H9 (cell line): ENCODE measurements at regions not wholly inside any gene's neighbourhood (a gene's known extent, or its start where the extent isn't known, plus 50 kb on each side); places are given as distances from the start of the nearest gene placed in this dataset.

ENCODE experiments used
- DNase-seq: peaks from one replicate; pipeline ENCODE4 v3.0.0-alpha.2; 2017
- H2AFZ ChIP-seq: one replicate; pipeline ENCODE4 v1.6.1; 2013; ENCODE audit warnings: mild to moderate bottlenecking, low read length, control low read depth, moderate library complexity
- H2AK5ac ChIP-seq: 2 replicates; pipeline ENCODE4 v1.6.1; 2013; ENCODE audit warnings: low read length, control low read depth, mixed read lengths; ENCODE audit not compliant: insufficient read length
- H2BK120ac ChIP-seq: one replicate; pipeline ENCODE4 v1.6.1; 2013; ENCODE audit warnings: low read depth, mild to moderate bottlenecking, low read length, control low read depth, inconsistent platforms; ENCODE audit not compliant: poor library complexity, severe bottlenecking
- H2BK12ac ChIP-seq: 2 replicates; pipeline ENCODE4 v1.6.1; 2013; ENCODE audit warnings: low read length, control low read depth, mixed read lengths, low read depth; ENCODE audit not compliant: insufficient read length
- H2BK15ac ChIP-seq: 2 replicates; pipeline ENCODE4 v1.6.1; 2013; ENCODE audit warnings: low read depth, low read length, control low read depth
- H2BK20ac ChIP-seq: one replicate; pipeline ENCODE4 v1.6.1; 2013; ENCODE audit warnings: low read depth, mild to moderate bottlenecking, low read length, control low read depth, inconsistent platforms; ENCODE audit not compliant: poor library complexity, severe bottlenecking
- H2BK5ac ChIP-seq: 2 replicates; pipeline ENCODE4 v1.6.1; 2013; ENCODE audit warnings: low read length, control low read depth, mixed read lengths; ENCODE audit not compliant: insufficient read length
- H3K14ac ChIP-seq: 2 replicates; pipeline ENCODE4 v1.6.1; 2013; ENCODE audit warnings: low read length, control low read depth; ENCODE audit not compliant: insufficient read depth
- H3K18ac ChIP-seq: 2 replicates; pipeline ENCODE4 v1.6.1; 2013; ENCODE audit warnings: low read depth, mild to moderate bottlenecking, mixed read lengths, low read length, control low read depth; ENCODE audit not compliant: insufficient read length
- H3K23ac ChIP-seq: 2 replicates; pipeline ENCODE4 v1.6.1; 2013; ENCODE audit warnings: low read length, control low read depth, mixed read lengths, low read depth; ENCODE audit not compliant: insufficient read length
- H3K23me2 ChIP-seq: 2 replicates; pipeline ENCODE4 v1.6.1; 2013; ENCODE audit warnings: low read depth, mild to moderate bottlenecking, mixed read lengths, low read length, control low read depth; ENCODE audit not compliant: insufficient read length, poor library complexity, severe bottlenecking
- H3K27ac ChIP-seq: 2 replicates; pipeline ENCODE4 v1.5.1; 2013; ENCODE audit warnings: low read length, control low read depth, mixed read lengths, low read depth; ENCODE audit not compliant: insufficient read length
- H3K27me3 ChIP-seq: 2 replicates; pipeline ENCODE4 v1.6.1; 2013; ENCODE audit warnings: low read length, control low read depth, inconsistent platforms; ENCODE audit not compliant: insufficient read depth
- H3K4ac ChIP-seq: 2 replicates; pipeline ENCODE4 v1.6.1; 2013; ENCODE audit warnings: low read depth, mild to moderate bottlenecking, control low read depth, inconsistent platforms, low read length, moderate library complexity
- H3K4me1 ChIP-seq: 2 replicates; pipeline ENCODE4 v1.6.1; 2013; ENCODE audit warnings: low read length, control low read depth, inconsistent platforms; ENCODE audit not compliant: insufficient read depth
- H3K4me2 ChIP-seq: 2 replicates; pipeline ENCODE4 v1.6.1; 2013; ENCODE audit warnings: low read length, control low read depth, mixed read lengths; ENCODE audit not compliant: insufficient read length, insufficient read depth
- H3K56ac ChIP-seq: 2 replicates; pipeline ENCODE4 v1.6.1; 2013; ENCODE audit warnings: low read depth, mild to moderate bottlenecking, mixed read lengths, low read length, control low read depth; ENCODE audit not compliant: insufficient read length
- H3K79me1 ChIP-seq: 2 replicates; pipeline ENCODE4 v1.6.1; 2013; ENCODE audit warnings: low read depth, mild to moderate bottlenecking, moderate library complexity, low read length, control low read depth, inconsistent platforms; ENCODE audit not compliant: insufficient read depth, poor library complexity, severe bottlenecking
- H3K79me2 ChIP-seq: 2 replicates; pipeline ENCODE4 v1.6.1; 2013; ENCODE audit warnings: low read length, control low read depth, inconsistent platforms; ENCODE audit not compliant: insufficient read depth
- H3K9ac ChIP-seq: 2 replicates; pipeline ENCODE4 v1.6.1; 2013; ENCODE audit warnings: low read length, control low read depth, mixed read lengths; ENCODE audit not compliant: insufficient read length; ENCODE audit errors: extremely low read depth
- H3K9me3 ChIP-seq: one replicate; pipeline ENCODE4 v1.6.1; 2013; ENCODE audit warnings: low read depth, low read length, inconsistent platforms; ENCODE audit not compliant: control insufficient read depth
- H3T11ph ChIP-seq: one replicate; pipeline ENCODE4 v1.6.1; 2013; ENCODE audit warnings: mild to moderate bottlenecking, low read length, control low read depth, inconsistent platforms
- H4K20me1 ChIP-seq: one replicate; pipeline ENCODE4 v1.6.1; 2013; ENCODE audit not compliant: control insufficient read depth, insufficient read length, insufficient read depth
- H4K5ac ChIP-seq: 2 replicates; pipeline ENCODE4 v1.6.1; 2013; ENCODE audit warnings: low read depth, mild to moderate bottlenecking, mixed read lengths, low read length, control low read depth; ENCODE audit not compliant: insufficient read length
- H4K8ac ChIP-seq: replicated peaks from 2 replicates; pipeline ENCODE4 v1.6.1; 2013; ENCODE audit warnings: low read length, control low read depth, mixed read lengths, low read depth; ENCODE audit not compliant: insufficient read length
- H4K91ac ChIP-seq: 2 replicates; pipeline ENCODE4 v1.6.1; 2013; ENCODE audit warnings: low read depth, mild to moderate bottlenecking, moderate library complexity, mixed read lengths, low read length, control low read depth; ENCODE audit not compliant: insufficient read length
- H3K27ac Mint-ChIP-seq, 3 experiments: 2 replicates in 2 of 3; 3 replicates in 1 of 3; pipeline ENCODE4 v1.8.0; 2020 to 2021; ENCODE audit warnings: mixed read lengths in 3 of 3, mild to moderate bottlenecking in 1 of 3, moderate library complexity in 1 of 3
- H3K27me3 Mint-ChIP-seq: 2 replicates; pipeline ENCODE4 v1.8.0; 2021; ENCODE audit warnings: low read depth, mild to moderate bottlenecking, moderate library complexity, mixed read lengths
- H3K36me3 Mint-ChIP-seq, 3 experiments: 2 replicates in 2 of 3; 3 replicates in 1 of 3; pipeline ENCODE4 v1.8.0; 2020 to 2021; ENCODE audit warnings: low read depth in 3 of 3, mixed read lengths in 3 of 3; ENCODE audit not compliant: insufficient read depth in 1 of 3
- H3K4me1 Mint-ChIP-seq, 2 experiments: 2 replicates each; pipeline ENCODE4 v1.8.0; 2020; ENCODE audit warnings: mixed read lengths in 2 of 2
- H3K4me3 Mint-ChIP-seq, 2 experiments: 2 replicates in 1 of 2; 3 replicates in 1 of 2; pipeline ENCODE4 v1.8.0; 2020 to 2021; ENCODE audit warnings: mild to moderate bottlenecking in 2 of 2, mixed read lengths in 2 of 2, moderate library complexity in 1 of 2
- H3K9me3 Mint-ChIP-seq, 2 experiments: 2 replicates in 1 of 2; 3 replicates in 1 of 2; pipeline ENCODE4 v1.8.0; 2020; ENCODE audit warnings: mild to moderate bottlenecking in 2 of 2, mixed read lengths in 2 of 2, moderate library complexity in 1 of 2
- WGBS: extraction: QIAGEN DNeasy Blood & Tissue Kit; methylation state at CpG from one replicate; pipeline ENCODE4 v1.1.7; 2013; ENCODE audit warnings: missing lambda C conversion rate, low lambda C conversion rate, mixed read lengths; ENCODE audit not compliant: insufficient read length; ENCODE audit errors: extremely low coverage; 5-methylcytosine and 5-hydroxymethylcytosine counted together
- TF ChIP-seq, protein P1 (sequence below): fragments of 200-600 bp; sonication (generic); conservative IDR thresholded peaks from 3 replicates; pipeline ENCODE4 v1.8.0; 2021; ENCODE audit warnings: antibody characterized with exemption, mild to moderate bottlenecking

DNA sequence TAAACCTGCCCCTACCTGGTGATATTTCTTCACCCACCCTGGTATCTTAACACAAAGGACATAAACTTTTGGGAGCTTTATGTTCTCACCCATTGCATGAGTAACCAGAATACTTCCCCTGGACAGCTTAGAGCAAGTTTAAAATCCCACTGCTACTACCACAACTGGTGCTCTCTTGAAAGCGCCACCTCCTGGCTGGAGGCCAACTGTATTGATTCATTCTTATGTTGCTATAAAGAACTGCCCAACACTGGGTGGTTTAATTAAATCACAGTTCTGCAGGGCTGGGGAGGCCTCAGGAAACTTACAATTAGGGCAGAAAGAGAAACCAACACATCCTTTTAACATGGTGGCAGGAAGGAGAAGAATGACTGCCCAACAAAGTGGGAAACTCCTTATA, 592.4 kb downstream of the EPHA3 start:
- no peaks in the 10 kb centered on the region for H3K4me1 ChIP-seq
- H3K4ac ChIP-seq, result no peak overlapping the region
- H2BK5ac ChIP-seq, result no peak overlapping the region
- TF ChIP-seq, protein P1, sequence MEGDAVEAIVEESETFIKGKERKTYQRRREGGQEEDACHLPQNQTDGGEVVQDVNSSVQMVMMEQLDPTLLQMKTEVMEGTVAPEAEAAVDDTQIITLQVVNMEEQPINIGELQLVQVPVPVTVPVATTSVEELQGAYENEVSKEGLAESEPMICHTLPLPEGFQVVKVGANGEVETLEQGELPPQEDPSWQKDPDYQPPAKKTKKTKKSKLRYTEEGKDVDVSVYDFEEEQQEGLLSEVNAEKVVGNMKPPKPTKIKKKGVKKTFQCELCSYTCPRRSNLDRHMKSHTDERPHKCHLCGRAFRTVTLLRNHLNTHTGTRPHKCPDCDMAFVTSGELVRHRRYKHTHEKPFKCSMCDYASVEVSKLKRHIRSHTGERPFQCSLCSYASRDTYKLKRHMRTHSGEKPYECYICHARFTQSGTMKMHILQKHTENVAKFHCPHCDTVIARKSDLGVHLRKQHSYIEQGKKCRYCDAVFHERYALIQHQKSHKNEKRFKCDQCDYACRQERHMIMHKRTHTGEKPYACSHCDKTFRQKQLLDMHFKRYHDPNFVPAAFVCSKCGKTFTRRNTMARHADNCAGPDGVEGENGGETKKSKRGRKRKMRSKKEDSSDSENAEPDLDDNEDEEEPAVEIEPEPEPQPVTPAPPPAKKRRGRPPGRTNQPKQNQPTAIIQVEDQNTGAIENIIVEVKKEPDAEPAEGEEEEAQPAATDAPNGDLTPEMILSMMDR, result peak; percentile 36; the same call in 2 of the 3 replicates
- H3K79me2 ChIP-seq, result no peaks in the 10 kb centered on the region
- H3K14ac ChIP-seq, result no peak overlapping the region
- H3K27me3 ChIP-seq, result no peaks in the 10 kb centered on the region
- no peaks in the 10 kb centered on the region for H3K23me2 ChIP-seq
- H4K8ac ChIP-seq, result no peak overlapping the region
- no peak overlapping the region for H3T11ph ChIP-seq
- no peaks in the 10 kb centered on the region for H3K4me1 Mint-ChIP-seq
- peaks cover 0 to 27% (median 16%) of the 10 kb centered on the region in 3 experiments; a peak in 5 of 7 replicates for H3K36me3 Mint-ChIP-seq
- no peaks in the 10 kb centered on the region for H3K79me1 ChIP-seq
- no peak overlapping the region for H3K18ac ChIP-seq
- no peak for DNase-seq
- H3K27ac ChIP-seq, result no peak overlapping the region
- no peak overlapping the region for H3K23ac ChIP-seq
- no peak overlapping the region for H3K56ac ChIP-seq
- H4K5ac ChIP-seq, result no peak overlapping the region
- no peak overlapping the region for H2AFZ ChIP-seq
- no peak overlapping the region for H3K4me3 Mint-ChIP-seq
- no peak overlapping the region for H2BK15ac ChIP-seq
- no CpG with 5 or more reads among the region's 1 CpG for WGBS
- H2BK12ac ChIP-seq, result no peak overlapping the region
- H2BK20ac ChIP-seq, result no peak overlapping the region
- no peak overlapping the region for H2BK120ac ChIP-seq
- H3K27me3 Mint-ChIP-seq, result no peaks in the 10 kb centered on the region
- no peaks in the 10 kb centered on the region for H4K20me1 ChIP-seq
- no peak overlapping the region for H3K9ac ChIP-seq
- no peak overlapping the region for H3K4me2 ChIP-seq
- H3K9me3 ChIP-seq, result peaks cover 6% of the 10 kb centered on the region
- no peak overlapping the region for H2AK5ac ChIP-seq
- H3K9me3 Mint-ChIP-seq, result peaks cover 21 to 36% of the 10 kb centered on the region in 2 experiments
- no peak overlapping the region for H3K27ac Mint-ChIP-seq
- no peak overlapping the region for H4K91ac ChIP-seq
